HFFc6 (cell line): ENCODE measurements at regions not wholly inside any gene's neighbourhood (a gene's known extent, or its start where the extent isn't known, plus 50 kb on each side); places are given as distances from the start of the nearest gene placed in this dataset.

Experiments used
- DNase-seq: peaks from one replicate; pipeline ENCODE4 v3.0.0-alpha.2; 2018
- H3K27ac Mint-ChIP-seq: 2 replicates; pipeline ENCODE4 v1.8.0; 2020; ENCODE audit warnings: mild to moderate bottlenecking, mixed read lengths
- H3K27me3 Mint-ChIP-seq: 2 replicates; pipeline ENCODE4 v1.8.0; 2021; ENCODE audit warnings: mild to moderate bottlenecking, moderate library complexity, mixed read lengths; ENCODE audit not compliant: insufficient read depth
- H3K36me3 Mint-ChIP-seq: 2 replicates; pipeline ENCODE4 v1.8.0; 2021; ENCODE audit warnings: low read depth, mixed read lengths
- H3K4me1 Mint-ChIP-seq: 2 replicates; pipeline ENCODE4 v1.8.0; 2020; ENCODE audit warnings: low read depth, mixed read lengths
- H3K4me3 Mint-ChIP-seq: 2 replicates; pipeline ENCODE4 v1.8.0; 2020; ENCODE audit warnings: mild to moderate bottlenecking, moderate library complexity, mixed read lengths
- H3K9me3 Mint-ChIP-seq: 2 replicates; pipeline ENCODE4 v1.8.0; 2020; ENCODE audit warnings: mild to moderate bottlenecking, mixed read lengths
- CTCF ChIP-seq: fragments of 200-600 bp; sonication (generic); IDR thresholded peaks from 2 replicates; pipeline ENCODE4 v1.5.0; 2021; ENCODE audit warnings: antibody characterized with exemption, mild to moderate bottlenecking

GRCh38 chr18:37764541-37765288, 199.1 kb upstream of the CELF4 start:
- TF ChIP-seq CTCF, result no peak
- H3K4me1 Mint-ChIP-seq, result no peaks in the 10 kb centered on the region
- no peak for DNase-seq

DNA sequence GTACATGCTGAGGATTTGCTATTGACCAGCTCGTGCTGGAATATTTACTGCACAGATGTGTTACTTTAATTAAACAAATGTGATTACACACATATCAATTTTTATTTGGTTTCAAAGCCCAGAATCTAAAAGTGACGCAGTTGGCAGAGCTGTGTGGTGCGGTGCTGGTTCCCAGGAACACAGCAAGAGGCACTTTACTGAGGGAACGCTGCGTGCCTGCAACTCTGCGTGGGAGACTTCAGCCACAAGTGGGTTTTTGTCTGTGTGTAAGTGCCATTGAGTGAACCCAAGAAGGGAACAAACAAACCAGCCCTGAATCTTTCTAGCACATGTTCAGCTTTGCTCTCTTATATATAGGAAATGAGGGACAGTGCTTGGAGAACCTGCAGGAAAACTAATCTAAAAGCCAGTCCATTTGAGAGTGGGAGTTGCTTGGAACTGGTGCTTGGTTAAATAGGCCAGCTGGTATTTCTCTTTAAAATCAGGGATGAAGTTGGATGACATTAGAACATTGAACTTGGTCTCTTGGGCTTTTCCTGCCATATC, 196.6 kb upstream of the CELF4 start:
- no peaks in the 10 kb centered on the region for H3K4me1 Mint-ChIP-seq
- no peak overlapping the region for H3K27ac Mint-ChIP-seq
- peaks cover 56% of the 10 kb centered on the region for H3K9me3 Mint-ChIP-seq
- no peaks in the 10 kb centered on the region for H3K36me3 Mint-ChIP-seq
- peaks cover 3% of the 10 kb centered on the region; the same call in 1 of the 2 replicates for H3K27me3 Mint-ChIP-seq
- no peak for TF ChIP-seq CTCF
- H3K4me3 Mint-ChIP-seq, result no peak overlapping the region
- no peak for DNase-seq

More at GRCh38 chr18:37764541-37765288, 199.1 kb upstream of the CELF4 start:
- Mint-ChIP-seq H3K4me3 (no peak overlapping the region), H3K27ac (no peak overlapping the region), H3K36me3 (no peaks in the 10 kb centered on the region), H3K9me3 (peaks cover 41% of the 10 kb centered on the region), H3K27me3 (no peaks in the 10 kb centered on the region)

GRCh38 chr18:37754141-37754540, 188.5 kb upstream of the CELF4 start:
- Mint-ChIP-seq H3K9me3 (peaks cover 36% of the 10 kb centered on the region), H3K27ac (no peak overlapping the region), H3K4me3 (no peak overlapping the region), H3K36me3 (no peaks in the 10 kb centered on the region), H3K27me3 (peaks cover 3% of the 10 kb centered on the region; the same call in 1 of the 2 replicates), H3K4me1 (no peaks in the 10 kb centered on the region)
- TF ChIP-seq CTCF, result no peak
- DNase-seq, result no peak

- no peak for TF ChIP-seq CTCF
- H3K4me3 Mint-ChIP-seq, result no peak overlapping the region
- no peaks in the 10 kb centered on the region for H3K36me3 Mint-ChIP-seq
- no peaks in the 10 kb centered on the region for H3K27me3 Mint-ChIP-seq
- H3K27ac Mint-ChIP-seq, result no peak overlapping the region
- peaks cover 7% of the 10 kb centered on the region for H3K9me3 Mint-ChIP-seq
- DNase-seq, result no peak
- H3K4me1 Mint-ChIP-seq, result no peaks in the 10 kb centered on the region
These were observed 176.8 kb upstream of the CELF4 start for GRCh38 chr18:37742436-37742835.

DNA sequence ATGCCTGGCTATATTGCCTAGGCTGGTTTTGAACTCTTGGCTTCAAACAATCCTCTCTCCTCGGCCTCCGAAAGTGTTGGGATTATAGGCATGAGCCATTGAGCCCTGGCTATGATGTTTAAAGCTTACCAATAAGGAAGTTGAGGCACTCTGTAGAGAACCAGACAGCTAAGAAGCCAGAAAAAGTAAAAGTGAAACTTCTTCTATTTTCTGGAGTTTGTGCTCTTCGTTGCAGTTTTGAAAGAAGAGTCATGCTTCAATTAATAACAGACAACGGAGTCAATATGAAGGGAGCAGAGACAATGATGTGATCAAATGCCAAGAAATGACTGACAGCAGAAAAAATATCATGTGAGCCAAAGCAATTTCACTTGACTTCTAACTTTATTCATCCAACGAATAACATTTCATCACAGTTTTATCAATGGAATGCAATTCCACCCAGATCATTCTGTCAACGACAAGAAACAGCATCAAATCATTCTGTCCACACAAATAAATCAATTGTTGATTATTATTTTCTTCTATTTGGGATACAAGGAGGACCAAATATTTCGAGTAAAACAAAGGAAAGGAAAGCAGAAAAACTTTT, 175.5 kb upstream of the CELF4 start:
- Mint-ChIP-seq H3K4me3 (no peak overlapping the region), H3K27me3 (no peaks in the 10 kb centered on the region)

More for the DNA sequence above, 175.5 kb upstream of the CELF4 start:
- no peak overlapping the region for H3K27ac Mint-ChIP-seq
- peaks cover 10% of the 10 kb centered on the region for H3K9me3 Mint-ChIP-seq
- no peak for DNase-seq
- H3K4me1 Mint-ChIP-seq, result no peaks in the 10 kb centered on the region
- no peaks in the 10 kb centered on the region for H3K36me3 Mint-ChIP-seq
- no peak for TF ChIP-seq CTCF
